ENCODE measurements at regions not wholly inside any gene's neighbourhood (a gene's known extent, or its start where the extent isn't known, plus 50 kb on each side); places are given as distances from the start of the nearest gene placed in this dataset.

DNA sequence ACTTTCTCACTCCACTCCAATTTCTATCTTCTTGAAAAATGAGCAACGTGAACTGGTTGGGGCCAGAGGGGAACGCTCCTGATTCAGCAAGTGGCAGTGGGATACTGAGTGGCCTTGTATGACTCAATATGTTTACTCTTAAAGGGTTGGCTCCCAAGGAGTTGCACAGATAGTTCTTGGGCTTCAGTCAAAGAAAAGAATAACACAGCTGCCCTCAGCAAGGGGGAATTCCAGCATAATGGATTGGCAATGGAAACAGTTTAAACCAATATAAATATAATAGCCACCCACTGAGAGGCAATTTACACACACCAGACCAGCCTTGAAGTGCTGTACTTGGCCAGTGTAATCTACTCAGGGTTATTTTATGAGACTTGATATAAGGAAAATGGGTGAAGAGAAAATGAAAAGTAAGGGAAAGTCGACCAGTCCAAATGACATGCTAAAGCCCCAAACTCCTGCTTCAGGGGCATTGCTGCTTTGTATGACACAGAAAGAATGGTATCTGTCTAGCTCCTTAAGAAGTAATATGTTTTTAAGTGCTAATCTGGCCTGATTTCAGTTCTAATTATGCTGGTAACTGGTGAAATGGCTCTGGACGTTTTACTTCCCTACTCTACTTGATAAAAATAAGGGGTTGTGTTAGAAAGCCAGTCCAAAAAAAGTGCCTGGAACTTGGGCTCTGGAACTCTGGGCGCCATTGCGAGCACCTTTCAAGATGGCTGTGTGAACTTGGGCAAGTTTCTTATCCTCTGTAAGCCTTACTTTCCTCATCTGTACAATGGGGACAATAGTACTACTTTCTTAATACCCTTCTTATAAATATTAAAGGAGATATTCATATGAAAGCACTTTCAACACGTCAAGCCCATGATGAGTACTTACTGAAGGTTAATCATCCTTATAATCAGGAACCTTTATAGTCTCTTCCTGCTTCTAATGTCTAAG is 712.9 kb upstream of the MAP3K7 start:
- DNase-seq (ENCODE audit: low spot score), result no peak
- TF ChIP-seq, protein P1, sequence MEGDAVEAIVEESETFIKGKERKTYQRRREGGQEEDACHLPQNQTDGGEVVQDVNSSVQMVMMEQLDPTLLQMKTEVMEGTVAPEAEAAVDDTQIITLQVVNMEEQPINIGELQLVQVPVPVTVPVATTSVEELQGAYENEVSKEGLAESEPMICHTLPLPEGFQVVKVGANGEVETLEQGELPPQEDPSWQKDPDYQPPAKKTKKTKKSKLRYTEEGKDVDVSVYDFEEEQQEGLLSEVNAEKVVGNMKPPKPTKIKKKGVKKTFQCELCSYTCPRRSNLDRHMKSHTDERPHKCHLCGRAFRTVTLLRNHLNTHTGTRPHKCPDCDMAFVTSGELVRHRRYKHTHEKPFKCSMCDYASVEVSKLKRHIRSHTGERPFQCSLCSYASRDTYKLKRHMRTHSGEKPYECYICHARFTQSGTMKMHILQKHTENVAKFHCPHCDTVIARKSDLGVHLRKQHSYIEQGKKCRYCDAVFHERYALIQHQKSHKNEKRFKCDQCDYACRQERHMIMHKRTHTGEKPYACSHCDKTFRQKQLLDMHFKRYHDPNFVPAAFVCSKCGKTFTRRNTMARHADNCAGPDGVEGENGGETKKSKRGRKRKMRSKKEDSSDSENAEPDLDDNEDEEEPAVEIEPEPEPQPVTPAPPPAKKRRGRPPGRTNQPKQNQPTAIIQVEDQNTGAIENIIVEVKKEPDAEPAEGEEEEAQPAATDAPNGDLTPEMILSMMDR (IDR thresholded peaks at IDR 0.05; ENCODE audit: extremely low read depth, insufficient read depth, missing control alignments), result no peak
- in situ Hi-C loops (cut with MboI; ENCODE audit: low pct_unique_long_range_greater_than_20kb, low sequenced_read_pairs, unreplicated experiment), result no loop called here

DNA sequence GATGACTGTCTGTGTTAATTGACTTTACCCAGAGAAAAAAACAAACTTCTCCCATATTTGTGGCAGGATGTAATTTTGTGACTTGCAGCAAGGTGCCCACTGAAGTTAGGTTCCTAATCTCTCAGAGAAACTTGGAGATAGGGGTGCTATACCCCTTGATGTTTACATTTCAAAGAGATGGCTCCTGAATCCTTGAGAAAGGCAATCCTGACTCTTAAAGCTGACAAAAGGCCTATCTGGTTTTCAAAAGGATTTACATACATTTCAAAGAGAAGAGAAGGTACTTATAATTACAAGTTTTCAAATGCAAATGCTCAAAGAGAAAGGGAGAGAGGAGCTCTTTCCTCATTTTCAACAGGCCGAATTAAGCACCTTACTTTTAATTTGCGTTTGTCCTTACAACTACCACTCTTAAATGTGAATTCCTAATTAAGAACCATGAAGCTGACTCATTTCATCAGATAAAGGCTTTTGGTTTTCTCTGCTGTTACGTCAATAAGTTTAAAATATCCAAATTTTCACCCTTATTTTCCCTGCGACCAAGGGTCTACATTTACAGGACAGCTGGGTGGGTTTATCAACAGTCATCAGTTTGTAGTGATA is 711.8 kb upstream of the MAP3K7 start:
- no peak for DNase-seq (ENCODE audit: low spot score)
- TF ChIP-seq, protein P1 (IDR thresholded peaks at IDR 0.05; ENCODE audit: extremely low read depth, insufficient read depth, missing control alignments), result no peak
- in situ Hi-C loops (cut with MboI; ENCODE audit: low pct_unique_long_range_greater_than_20kb, low sequenced_read_pairs, unreplicated experiment), result no loop called here

DNA sequence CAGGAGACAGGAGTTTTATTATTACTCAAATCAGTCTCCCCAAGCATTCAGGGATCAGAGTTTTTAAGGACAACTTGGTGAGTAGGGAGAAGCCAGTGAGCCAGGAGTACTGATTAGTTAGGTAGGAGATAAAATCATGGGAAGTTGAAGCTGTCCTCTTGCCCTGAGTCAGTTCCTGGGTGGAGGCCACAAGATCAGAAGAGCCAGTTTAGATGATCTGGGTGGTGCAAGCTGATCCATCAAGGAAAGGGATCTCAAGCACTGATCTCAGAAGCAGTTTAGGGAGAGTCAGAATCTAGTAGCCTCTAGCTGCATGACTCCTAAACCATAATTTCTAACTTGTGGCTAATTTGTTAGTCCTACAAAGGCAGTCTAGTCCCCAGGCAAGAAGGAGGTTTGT is 706.5 kb upstream of the MAP3K7 start:
- in situ Hi-C loops (cut with MboI; ENCODE audit: low pct_unique_long_range_greater_than_20kb, low sequenced_read_pairs, unreplicated experiment), result no loop called here

DNA sequence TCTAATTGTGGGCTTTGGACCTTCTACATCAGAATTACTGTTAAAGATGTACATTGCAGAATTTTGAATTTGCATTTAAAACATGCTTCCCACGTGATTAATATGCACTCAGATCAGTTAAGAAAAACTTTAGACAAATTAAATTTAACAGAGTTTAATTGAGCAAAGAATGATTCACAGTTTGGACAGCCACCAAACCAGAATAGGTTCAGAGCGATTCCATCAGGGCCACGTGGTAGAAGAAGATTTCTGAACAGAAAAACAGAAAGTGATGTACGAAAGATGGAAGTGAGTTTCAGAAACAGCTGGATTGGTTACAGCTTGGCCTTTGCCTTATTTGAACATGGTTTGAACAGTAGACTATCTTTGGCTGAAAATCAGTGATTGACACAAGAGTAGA is 704.2 kb upstream of the MAP3K7 start:
- DNase-seq (ENCODE audit: low spot score), result no peak
- in situ Hi-C loops (cut with MboI; ENCODE audit: low pct_unique_long_range_greater_than_20kb, low sequenced_read_pairs, unreplicated experiment), result no loop called here
- TF ChIP-seq, protein P1 (IDR thresholded peaks at IDR 0.05; ENCODE audit: extremely low read depth, insufficient read depth, missing control alignments), result no peak

More for the DNA sequence above, 706.5 kb upstream of the MAP3K7 start:
- DNase-seq (ENCODE audit: low spot score), result no peak
- TF ChIP-seq, protein P1 (IDR thresholded peaks at IDR 0.05; ENCODE audit: extremely low read depth, insufficient read depth, missing control alignments), result no peak

DNA sequence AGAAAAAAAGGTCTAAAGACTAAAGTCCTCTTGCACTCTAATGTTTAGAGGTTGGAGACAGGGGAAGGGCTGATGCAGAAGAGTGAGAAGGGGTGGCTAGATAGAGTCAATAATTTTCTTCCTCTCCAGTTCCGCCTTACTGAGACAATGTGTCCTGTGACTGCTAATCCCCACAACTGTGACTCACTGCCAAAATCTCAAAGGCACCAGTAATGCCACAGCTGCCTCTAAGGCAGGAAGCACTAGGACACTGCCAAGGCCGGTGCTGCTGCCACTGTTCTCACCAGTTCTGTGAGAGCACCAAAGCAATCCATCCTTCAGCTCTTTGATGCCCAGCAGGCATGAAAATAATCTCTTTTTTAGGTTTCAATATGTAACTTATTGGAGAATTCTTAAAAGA is 701.9 kb upstream of the MAP3K7 start:
- DNase-seq (ENCODE audit: low spot score), result no peak
- in situ Hi-C loops (cut with MboI; ENCODE audit: low pct_unique_long_range_greater_than_20kb, low sequenced_read_pairs, unreplicated experiment), result no loop called here

DNA sequence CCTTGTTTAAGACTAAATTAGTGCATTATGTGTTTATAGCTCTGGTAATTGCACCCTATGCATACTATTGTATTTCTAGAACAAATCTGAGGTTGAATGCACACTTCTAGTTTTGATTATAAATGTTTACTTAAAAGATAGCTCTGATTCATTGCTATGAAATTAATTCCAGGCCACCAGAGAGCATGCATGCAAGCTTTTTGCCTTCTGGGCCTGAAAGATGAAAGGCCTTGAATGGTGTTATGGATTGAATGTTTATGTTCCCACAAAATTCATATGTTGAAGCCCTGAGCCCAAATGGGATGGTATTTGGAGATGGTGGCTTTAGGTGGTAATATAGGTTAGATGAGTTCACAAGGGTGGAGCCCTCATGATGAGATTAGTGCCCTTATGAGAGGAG is 695.0 kb upstream of the MAP3K7 start:
- TF ChIP-seq, protein P1 (IDR thresholded peaks at IDR 0.05; ENCODE audit: extremely low read depth, insufficient read depth, missing control alignments), result no peak
- DNase-seq (ENCODE audit: low spot score), result no peak
- in situ Hi-C loops (cut with MboI; ENCODE audit: low pct_unique_long_range_greater_than_20kb, low sequenced_read_pairs, unreplicated experiment), result no loop called here

More for the DNA sequence above, 701.9 kb upstream of the MAP3K7 start:
- TF ChIP-seq, protein P1 (IDR thresholded peaks at IDR 0.05; ENCODE audit: extremely low read depth, insufficient read depth, missing control alignments), result no peak

Measured in GM13977 (cell line).